ENCODE measurements at regions not wholly inside any gene's neighbourhood (a gene's known extent, or its start where the extent isn't known, plus 50 kb on each side); places are given as distances from the start of the nearest gene placed in this dataset.
"Not testable (repeated sequence)": the region's sequence is repeated elsewhere in the genome, so short reads cannot be mapped to it uniquely, and the experiment has no call there.

DNA sequence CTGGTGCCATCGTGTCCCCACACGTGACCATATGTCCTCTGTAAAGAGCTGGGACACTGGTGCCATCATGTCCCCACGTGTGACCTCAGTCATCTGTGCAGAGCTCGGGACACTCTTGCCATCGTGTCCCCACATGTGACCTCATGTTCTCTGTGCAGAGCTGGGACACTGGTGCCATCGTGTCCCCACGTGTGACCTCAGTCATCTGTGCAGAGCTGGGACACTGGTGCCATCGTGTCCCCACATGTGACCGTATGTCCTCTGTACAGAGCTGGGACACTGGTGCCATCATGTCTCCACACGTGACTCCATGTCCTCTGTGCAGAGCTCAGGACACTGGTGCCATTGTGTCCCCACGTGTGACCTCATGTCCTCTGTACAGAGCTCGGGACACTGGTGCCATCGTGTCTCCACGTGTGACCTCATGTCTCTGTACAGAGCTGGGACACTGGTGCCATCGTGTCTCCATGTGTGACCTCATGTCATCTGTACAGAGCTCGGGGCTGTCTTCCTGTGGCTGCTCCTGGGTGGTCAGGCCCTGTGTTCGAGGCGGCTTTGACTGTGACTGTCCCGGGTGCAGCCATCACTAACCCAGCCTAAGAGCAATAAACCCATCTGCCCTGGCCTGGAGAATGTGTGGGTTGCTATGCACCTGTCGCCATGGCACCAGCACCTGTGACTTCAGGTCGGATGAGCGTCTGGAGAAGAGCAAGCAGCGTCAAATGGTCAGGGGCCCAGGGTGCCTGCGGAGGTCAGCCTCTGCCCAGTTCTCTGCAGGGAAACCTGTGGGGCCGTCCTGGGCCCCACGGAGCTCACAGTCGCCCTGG, 334.4 kb downstream of the ADGRD1 start:
- peak; percentile 6 for DNase-seq (ENCODE audit: low spot score)

DNA sequence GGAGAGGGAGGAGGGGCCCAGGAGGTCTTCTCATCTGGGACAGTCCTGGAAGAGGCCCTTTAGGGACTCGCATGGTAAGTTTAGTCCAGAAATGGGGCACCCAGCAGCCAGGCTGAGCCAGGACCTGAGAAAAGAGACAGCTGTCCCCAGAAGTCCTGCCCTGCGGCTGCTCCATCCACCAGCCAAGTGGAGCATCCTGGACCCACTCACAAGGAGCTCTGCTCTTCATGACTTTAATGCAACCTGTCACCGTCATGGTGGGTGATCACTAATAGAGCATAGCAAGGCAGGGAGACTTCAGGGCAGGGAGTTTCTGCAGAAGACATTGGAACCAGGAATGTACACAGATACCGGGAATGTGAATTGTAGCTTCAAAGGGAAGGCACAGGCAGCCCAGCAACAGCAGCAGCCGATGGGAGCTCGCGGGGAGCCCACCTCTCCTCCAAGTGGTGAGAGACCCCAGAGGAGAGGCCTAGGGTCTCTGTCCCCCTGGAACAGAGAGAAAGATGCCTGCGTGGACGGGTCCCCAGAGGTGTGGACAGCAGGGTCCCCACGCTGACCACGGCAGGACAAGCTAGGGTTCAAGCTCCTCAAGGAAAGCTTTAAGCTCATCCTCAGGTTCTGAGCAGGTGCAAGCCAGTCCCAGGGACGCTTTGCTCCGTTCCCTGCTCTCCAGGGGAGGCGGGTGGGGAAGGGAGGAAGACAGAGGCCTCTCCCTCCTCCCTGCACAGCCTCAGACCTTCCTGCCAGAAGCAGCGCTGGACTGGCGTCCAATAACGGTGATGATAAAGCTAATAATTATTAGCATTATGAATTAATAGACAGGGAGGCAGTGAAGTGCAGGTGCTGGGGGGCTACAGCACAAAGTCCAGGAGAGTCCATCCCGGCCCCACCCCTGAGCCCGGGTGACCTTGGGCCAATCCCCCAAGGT, 335.3 kb downstream of the ADGRD1 start:
- peak; percentile 5 for DNase-seq (ENCODE audit: low spot score)

DNA sequence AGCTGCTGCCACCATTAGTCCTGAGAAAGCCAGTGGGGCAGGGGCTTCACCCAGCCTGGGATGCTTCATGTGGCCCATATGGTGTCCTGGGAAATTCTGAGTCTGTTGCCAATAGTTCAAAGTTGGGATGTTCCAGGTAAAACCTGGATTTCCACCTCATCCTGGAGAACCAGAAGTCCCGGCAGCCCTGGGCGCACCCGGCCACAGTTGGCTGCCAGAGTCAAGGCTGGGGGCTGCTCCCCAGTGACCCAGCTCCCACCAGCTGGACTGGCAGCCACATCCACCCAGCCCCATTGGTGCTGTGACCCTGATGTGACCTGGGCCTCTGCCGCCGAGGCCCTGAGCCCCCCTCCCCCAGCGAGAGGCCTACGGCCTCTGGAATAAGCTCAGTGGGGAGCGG, 336.1 kb downstream of the ADGRD1 start:
- peak; percentile 4 for DNase-seq (ENCODE audit: low spot score)

DNA sequence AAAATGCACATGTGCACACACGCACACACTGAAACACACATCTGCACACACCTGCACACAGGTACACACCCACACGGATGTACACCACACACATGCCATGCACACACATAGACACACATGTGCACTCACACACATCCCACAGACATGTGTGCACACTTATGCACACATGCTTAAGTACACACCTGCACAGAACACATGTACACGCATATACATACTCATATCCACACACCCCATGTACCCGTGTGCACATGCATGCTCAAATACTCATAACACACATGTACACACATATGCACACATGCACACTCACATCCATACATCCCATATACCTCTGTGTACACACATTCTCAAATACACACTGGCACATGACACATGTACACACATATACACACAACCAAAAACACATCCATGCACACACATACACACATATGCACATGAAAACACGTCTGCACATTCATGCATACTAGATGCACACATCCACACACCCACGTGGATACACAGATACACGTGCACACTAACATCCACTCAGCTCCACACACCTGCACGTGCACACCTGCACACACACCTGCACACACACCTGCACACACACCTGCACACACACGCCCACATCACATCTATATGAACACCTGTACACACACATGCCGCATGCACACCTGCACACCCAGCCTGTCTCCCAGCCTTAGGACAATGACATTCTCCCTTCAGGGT, 336.7 kb downstream of the ADGRD1 start:
- no peak for DNase-seq (ENCODE audit: low spot score)

DNA sequence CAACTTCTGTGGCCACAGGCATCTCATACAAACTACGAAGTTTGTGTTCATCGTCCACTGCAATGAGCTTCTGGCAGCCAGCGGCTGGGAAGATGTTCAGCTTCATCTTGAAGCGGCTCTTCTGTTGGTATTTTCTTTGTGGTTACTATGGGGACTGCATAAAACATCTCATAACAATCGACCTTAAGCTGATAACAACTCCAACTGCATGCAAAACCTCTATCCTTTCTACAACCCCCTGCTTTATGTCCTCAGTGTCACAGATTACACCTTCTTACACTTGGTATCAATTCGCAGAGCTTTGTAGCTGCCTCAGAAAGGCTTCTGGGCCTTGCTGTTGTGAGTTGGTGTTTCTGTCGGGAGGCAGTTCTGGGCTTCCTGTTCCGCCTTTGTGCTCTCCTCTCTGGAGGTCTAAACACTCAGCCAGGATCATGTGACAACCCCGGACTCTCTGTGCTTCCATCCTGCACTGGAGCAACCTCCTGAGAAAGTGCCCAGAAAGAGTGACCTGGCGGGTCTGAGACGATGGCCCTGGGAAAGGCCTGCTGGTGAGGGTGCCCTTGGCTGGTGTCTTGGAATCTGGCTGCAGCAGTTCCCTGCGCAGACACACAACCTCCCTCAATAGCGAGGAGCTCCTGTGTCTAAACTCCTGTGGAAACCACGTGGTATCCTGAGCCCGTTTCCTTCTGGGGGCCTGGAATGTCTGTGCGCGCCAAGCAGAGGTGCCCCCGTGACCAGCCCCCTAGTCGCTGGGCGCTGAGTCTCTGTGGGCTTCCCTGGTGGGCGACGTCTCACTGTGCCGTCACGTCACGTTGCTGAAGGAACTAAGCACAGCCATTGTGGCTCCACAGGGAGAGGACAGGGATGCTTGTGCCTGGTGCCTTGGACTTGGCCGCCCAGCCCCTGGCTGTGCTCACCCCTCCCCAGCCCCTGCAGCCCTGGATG, 339.6 kb downstream of the ADGRD1 start:
- peak; percentile 9 for DNase-seq (ENCODE audit: low spot score)

DNA sequence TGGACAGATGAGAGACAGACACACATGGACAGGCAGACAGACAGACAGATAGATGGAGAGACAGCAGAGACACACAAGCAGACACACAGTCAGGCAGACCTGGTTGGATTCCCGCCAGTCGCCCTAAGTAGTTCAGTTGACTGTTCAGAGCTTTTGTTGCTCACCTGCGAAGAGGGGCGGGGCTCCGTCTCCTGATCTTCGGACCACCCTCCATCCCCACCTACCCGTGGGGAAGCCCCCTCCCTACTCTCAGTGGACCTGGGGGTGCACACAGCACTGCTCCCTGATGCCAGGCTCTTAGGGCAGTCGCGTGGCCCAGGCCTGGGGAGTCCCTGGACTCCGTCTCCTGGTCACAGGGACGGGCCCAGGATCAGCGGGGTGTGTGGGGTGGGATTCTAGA, 341.0 kb downstream of the ADGRD1 start:
- DNase-seq (ENCODE audit: low spot score) = not testable (repeated sequence)

DNA sequence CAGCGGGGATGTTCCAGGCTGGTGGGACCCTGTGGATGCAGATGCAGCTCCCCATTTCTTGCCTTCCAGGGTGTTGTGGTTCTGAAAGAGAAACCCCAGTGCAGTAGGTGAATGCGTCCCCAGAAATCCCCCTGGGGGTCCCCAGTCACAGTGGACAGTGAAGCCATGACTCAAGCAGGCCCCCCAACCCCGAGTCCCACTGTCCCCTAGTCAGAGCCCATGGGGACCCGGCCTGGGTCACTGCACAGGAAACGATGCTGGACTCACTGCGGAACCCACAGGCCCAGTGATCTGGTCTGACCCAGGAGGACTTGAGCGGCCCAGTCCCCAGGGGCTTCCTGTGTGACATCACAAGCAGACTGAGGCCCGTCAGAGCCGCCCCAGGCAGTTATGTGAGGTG, 341.4 kb downstream of the ADGRD1 start:
- not testable (repeated sequence) for DNase-seq (ENCODE audit: low spot score)

DNA sequence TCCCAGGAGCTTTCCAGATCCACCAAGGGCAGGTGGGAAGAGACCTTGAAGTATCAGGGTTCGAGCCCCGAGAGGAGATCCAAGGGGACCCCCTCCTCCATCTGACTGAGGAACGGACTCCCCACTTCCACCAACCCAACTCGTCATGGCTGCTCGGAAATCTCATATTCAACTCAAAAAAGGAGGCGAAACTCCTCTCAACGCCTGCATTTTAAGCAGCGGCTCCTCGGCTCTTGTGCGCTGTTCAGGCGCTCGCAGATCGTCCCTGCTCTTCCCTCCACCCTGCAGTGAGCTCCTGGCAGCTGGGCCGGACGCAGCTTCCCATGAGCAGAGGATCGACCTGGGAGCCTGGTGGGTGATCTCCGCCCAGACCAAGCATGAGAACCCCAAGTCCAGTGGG, 341.9 kb downstream of the ADGRD1 start:
- not testable (repeated sequence) for DNase-seq (ENCODE audit: low spot score)

DNA sequence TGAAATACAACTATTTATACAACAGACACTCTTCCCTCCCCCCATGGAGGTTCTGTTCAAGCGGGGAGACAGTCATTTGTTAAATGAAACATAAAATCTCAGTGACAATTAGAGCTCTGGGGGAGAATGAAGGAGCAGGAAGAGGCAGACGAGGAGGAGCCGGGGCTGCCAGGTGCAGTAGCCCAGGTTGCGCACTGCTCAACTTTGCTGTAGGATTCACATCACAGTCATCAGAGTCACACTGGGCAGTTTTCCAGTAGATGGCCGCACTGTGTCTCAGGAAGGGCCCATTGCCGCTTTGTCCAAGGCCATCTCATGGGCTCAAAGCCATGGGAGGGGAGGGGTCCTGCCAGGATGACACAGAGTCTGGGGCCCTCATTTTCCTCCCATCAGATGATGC, 342.4 kb downstream of the ADGRD1 start:
- not testable (repeated sequence) for DNase-seq (ENCODE audit: low spot score)

DNA sequence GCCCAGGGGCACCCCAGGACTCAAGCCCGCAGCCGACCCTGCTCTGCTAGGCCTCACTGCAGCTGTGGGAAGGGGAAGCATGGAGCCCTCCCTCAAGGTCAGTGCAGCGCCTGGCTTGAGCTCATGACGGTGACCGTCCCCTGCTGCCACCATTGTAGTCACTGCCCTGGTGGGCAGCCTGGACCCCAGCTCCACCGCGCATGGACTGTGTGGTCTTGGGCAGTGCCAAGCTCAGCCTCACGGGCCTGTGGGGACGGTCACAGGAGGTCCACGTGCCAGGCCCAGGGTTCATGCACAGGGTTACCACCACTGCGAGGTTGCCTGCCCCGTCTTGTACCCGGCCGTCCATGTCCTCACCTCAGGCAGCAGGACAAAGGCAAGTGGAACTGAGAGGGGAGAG, 342.9 kb downstream of the ADGRD1 start:
- DNase-seq (ENCODE audit: low spot score) = not testable (repeated sequence)

DNA sequence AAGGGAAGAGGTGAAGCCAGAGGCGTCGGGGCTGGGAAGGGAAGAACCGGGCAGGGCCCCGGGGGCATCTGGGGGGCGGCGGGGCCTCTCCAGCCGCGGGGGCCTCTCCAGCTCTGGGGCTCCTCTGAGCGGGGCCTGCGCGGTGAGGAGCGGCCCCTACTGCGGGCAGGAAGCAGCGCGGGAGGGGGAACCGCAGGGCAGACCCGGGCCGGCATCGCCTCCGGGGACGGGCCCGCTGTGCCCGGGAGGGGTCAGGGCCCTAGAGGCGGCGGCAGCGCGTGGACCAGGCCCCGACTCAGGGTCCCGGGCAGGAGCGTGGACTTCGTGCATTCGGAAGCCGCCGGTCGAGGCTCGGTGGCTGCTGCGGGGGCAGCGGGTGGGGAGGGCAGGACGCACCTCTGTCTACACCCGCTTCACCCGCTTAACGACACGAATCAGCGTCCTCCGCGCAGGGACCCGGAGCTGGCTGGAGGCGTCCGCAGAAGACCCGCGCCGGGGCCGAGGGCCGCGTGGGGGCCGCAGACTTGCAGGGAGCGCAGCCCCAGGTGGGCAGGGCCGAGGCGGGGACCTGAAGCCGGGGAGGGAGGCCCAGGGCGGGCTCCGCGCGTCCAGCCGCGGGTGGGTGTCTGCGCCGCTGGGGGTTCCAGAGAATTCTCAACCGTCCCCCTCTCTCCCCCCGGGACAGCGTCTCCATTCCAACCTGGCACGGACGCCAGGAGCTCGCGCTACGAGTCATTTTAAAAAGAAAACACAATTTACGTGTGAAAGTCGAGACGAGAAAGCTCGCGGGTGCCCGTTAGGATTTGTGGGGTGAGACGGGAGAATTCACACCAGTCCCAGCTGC, 345.0 kb downstream of the ADGRD1 start:
- not testable (repeated sequence) for DNase-seq (ENCODE audit: low spot score)

DNA sequence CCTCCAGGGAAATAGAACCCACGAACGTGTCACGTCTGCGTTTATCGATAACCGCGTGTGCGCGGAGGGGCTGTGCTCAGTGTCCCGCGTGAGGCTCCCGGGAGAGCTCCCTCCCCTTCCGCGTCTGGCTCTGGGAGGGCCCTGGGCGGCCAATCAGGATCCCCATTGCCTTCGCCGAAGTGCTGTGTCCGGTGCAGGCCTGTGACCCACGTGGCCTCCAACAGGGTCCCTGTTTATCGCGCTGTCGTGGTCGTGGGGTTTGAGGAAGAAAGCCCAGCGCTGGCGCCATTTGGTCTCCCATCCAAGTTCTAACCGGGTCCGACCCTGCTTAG, 345.6 kb downstream of the ADGRD1 start:
- not testable (repeated sequence) for DNase-seq (ENCODE audit: low spot score)

DNA sequence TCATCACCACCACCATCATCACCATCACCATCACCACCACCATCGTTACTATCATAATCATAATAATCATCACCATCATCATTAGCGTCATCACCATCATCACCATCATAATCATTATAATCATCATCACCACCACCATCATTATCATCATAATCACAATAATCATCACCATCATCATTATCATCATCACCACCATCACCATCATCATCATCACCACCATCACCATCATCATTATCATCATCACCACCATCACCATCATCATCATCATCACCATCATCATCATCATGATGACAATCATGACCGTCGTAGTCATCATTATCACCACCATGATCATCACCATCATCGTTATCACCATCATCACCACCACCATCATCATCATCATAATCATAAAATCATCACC, 349.9 kb downstream of the ADGRD1 start:
- not testable (repeated sequence) for DNase-seq (ENCODE audit: low spot score)

DNA sequence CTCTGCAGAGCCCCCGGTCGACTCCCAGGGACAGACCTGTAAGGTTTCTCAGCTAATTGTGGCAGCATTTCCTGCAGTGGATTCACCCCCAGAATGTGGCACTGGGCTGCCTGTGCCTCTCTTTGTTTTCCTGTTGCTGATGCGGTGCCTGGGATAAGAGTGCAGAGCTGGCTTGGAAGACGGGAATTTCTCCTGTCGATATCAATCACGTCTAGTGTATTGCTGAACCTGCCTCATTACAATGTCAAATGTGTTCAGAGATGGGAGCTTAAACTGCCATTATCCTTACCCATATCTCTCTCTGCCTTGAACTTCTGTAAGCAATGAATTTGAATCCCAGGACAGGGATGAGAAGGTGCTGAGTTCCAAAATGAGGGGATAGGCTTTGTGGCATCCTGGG, 350.9 kb downstream of the ADGRD1 start:
- DNase-seq (ENCODE audit: low spot score) = not testable (repeated sequence)

DNA sequence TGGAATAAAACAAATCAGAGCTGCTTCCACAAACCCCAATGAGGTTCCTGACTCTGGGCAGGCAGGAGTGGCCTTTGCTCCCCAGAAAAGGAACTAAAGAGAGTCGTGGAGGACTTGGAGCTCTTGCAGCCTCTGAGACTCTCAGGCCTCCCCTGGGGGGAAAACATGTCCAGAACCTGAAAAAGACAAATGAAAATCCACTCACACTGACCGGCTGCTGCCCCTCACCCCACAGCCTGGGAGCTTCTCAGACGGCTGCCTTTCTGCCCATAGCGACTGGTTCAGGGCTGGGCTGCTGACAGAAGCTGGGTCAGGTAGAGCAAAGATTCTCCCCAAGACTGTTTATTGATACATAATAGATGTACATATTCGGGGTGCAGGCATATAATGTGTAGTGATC, 356.0 kb downstream of the ADGRD1 start:
- DNase-seq (ENCODE audit: low spot score) = no peak

DNA sequence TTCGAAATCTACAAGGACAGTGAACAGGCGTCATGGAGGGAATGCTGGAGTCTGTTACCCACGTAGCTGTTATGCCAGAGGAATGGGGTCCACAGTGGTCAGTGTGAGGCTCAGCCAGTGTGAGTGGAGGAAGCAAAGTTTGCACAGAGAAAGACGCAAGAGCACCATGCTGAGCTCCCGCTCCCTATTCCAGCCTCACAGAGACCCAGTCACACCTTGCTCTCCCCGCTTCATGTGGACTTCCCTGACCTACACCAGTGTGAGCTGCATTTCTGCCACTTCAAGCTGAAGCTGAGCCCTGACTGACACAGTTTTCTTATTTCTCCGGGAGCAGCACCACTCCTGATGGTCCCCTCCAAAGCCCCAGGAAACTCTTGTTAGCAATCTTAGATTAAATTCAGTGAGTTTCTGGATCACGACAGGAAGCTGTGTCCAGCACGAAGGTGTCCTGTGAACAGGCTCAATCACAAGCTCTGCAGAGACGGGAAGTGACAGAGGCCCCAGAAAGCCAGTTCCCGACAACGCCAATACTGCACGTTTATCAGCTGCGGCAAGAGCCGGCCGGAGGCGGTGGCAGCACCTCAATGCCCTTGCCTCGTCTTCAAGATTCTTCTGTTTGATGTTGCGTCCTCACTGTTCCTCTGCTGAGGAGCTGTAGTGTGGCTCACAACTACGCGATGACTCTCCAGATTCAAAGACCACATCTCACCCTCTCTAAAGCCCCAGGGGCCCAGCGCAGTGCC, 356.7 kb downstream of the ADGRD1 start:
- DNase-seq (ENCODE audit: low spot score) = not testable (repeated sequence)

DNA sequence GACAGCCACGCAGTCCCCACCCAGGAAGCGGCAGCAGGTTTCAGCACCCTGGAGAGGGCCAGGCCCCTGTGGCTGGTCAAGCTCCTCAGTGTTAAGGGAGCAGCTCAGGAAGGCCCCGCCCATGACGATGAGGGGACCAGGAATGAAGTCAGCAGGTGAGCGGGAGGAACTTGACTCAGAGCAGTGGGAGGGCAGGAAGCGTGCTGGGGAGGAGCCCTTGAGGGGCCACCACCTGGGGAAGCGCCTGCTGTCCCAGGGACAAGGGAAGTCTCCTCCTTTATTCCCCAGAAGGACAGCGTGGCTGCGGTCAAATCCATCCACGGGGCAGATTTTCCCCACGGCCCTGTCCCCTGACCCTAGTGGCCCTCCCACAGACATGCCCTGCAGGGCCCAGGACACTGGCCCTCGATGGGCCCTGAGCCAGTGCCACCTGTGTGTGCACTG, 357.6 kb downstream of the ADGRD1 start:
- not testable (repeated sequence) for DNase-seq (ENCODE audit: low spot score)

DNA sequence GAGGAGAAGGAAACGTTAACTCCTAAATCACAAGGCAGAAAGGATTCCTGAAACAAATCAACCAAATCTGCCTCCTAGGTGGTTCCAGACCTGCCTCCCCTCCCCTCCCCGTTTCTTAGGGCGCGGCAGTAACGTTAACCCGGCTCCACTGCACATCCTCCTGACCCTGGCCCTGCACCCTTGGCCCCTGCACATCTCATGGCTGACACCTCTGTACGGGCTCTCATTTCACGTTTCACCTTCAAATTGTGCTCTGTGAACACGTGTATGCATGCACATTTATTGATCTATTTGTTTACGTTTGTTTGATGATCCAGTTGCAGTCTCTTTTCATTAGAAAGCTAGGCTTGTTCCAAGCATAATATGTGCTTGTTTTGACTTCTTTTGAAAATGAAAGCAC, 358.1 kb downstream of the ADGRD1 start:
- DNase-seq (ENCODE audit: low spot score) = no peak

DNA sequence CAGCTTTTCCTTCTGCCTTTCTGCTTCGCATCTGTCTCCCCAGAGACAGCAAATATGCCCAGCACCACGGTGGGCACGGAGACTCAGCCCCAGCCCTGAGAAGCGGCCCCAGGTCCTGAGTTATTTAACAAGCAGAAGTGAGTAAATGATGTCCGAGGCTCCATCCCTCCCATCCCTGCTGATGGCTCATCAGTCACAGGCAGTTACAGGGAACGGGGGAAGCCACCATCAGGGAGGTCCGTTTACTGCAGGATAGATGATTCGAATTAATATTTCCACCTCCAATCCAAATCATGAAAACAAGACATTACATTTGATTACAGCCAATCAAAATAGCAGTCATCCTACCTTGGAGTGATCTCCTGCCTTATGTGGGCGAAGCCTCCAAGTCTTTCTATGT, 358.7 kb downstream of the ADGRD1 start:
- not testable (repeated sequence) for DNase-seq (ENCODE audit: low spot score)

All from mucosa of gallbladder (tissue), 1 donor.